Activated naive CD8-positive, alpha-beta T cell treated with anti-CD3 and anti-CD28 coated beads for 36 hours (primary cell): ENCODE measurements at regions not wholly inside any gene's neighbourhood (a gene's known extent, or its start where the extent isn't known, plus 50 kb on each side); places are given as distances from the start of the nearest gene placed in this dataset.

Experiments used
- DNase-seq: peaks from one replicate; pipeline ENCODE4 v3.0.0; 2021
- H3K27ac Mint-ChIP-seq: one replicate; pipeline ENCODE4 v1.8.0; 2022; ENCODE audit warnings: mild to moderate bottlenecking, moderate library complexity, mixed read lengths
- H3K27me3 Mint-ChIP-seq: one replicate; pipeline ENCODE4 v1.8.0; 2022; ENCODE audit warnings: mild to moderate bottlenecking, mixed read lengths
- H3K36me3 Mint-ChIP-seq: one replicate; pipeline ENCODE4 v1.8.0; 2021; ENCODE audit warnings: mild to moderate bottlenecking, mixed read lengths
- H3K4me1 Mint-ChIP-seq: one replicate; pipeline ENCODE4 v1.8.0; 2021; ENCODE audit warnings: mixed read lengths
- H3K4me3 Mint-ChIP-seq: one replicate; pipeline ENCODE4 v1.8.0; 2022; ENCODE audit warnings: mild to moderate bottlenecking, moderate library complexity, mixed read lengths
- H3K9me3 Mint-ChIP-seq: one replicate; pipeline ENCODE4 v1.8.0; 2022; ENCODE audit warnings: mixed read lengths

- Mint-ChIP-seq H3K27ac (no peak overlapping the region), H3K9me3 (peaks cover 5% of the 10 kb centered on the region), H3K4me3 (no peak overlapping the region), H3K4me1 (peaks cover 30% of the 10 kb centered on the region), H3K27me3 (no peaks in the 10 kb centered on the region), H3K36me3 (peaks cover 4% of the 10 kb centered on the region)
- no peak for DNase-seq
These were observed 528.7 kb downstream of the ETS1 start for GRCh38 chr11:128058580-128059208.

DNA sequence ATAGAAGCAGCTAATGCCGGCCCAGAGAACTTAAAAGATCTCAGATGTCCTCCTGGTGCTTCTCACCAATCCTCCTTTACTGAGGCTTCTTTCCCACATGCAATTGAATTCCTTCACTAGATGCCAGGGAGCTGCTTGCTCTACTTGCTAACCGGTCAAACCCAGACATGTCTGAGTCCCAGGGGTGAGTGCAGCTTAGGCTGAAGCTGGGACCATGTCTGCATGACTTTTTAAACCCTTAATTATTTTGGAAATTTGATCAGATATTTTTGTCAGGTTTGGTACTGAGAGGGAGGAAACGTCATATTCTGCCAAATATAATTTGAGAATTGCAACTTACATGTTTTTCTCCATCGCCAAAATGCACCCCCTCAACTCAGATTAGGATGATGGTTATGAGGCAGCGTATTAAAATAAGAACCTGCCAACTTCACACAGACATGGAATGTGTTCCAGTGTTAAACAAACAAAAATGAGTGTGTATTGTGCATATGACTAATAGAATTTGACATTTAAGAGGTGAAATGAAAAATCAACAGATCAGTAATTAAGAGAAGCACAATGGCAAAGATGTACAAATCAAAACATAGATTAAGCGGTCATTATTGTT, 529.5 kb downstream of the ETS1 start:
- no peaks in the 10 kb centered on the region for H3K27me3 Mint-ChIP-seq
- H3K36me3 Mint-ChIP-seq: peaks cover 12% of the 10 kb centered on the region
- peaks cover 38% of the 10 kb centered on the region for H3K4me1 Mint-ChIP-seq
- peaks cover 5% of the 10 kb centered on the region for H3K9me3 Mint-ChIP-seq
- H3K4me3 Mint-ChIP-seq: no peak overlapping the region
- H3K27ac Mint-ChIP-seq: no peak overlapping the region
- no peak for DNase-seq

- Mint-ChIP-seq H3K36me3 (peaks cover 20% of the 10 kb centered on the region), H3K9me3 (peaks cover 9% of the 10 kb centered on the region), H3K4me1 (peaks cover 56% of the 10 kb centered on the region), H3K27ac (no peak overlapping the region), H3K27me3 (no peaks in the 10 kb centered on the region), H3K4me3 (no peak overlapping the region)
- DNase-seq: no peak
These were observed 531.7 kb downstream of the ETS1 start for GRCh38 chr11:128055576-128056217.

DNA sequence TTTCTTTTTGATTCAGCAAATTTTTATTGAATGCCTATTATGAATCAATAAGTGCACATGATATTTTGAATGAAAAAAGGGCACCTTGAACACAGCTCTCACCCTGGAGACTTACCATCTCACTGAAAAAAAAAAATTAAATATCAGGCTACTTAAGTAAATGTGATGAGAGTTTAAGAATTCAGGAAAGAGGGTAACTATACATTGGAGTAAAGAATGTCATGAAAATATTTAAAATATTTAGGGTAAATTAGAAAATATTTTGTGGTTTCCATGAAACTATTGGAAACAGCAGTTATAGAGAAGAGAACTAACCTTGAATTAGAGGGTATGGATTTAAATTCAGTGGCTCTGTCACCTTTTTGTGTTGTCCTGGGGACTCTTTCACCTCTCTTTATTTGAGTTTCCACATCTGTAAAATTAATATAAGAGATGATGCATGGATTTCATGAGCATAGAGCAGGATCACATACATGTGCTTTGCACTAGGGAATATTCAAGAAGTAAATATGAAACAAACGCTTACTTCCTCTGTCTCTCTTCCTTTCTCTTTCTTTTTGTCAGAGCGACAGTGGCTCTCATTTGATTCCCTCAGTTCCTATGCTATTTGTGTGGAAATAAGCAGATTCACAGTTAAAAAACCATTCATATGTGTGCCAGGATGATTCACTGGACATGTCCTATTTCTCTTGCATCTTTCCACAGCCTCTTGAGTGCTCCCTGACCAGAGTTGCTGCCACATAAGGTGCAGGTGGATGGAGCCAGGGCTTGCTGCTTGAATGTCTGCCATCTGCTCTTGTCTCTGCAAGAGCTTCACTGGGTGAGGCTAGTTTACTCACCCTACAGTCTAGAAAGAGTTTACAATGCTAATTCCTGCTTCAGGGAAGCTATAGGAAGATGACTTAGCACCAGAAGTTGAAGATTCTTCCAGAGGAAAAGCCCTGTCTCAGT, 533.1 kb downstream of the ETS1 start:
- Mint-ChIP-seq H3K4me1 (peaks cover 70% of the 10 kb centered on the region), H3K36me3 (peaks cover 23% of the 10 kb centered on the region), H3K4me3 (peak overlapping the region; percentile 73), H3K27ac (peak overlapping the region; percentile 96), H3K9me3 (peaks cover 9% of the 10 kb centered on the region), H3K27me3 (no peaks in the 10 kb centered on the region)
- no peak for DNase-seq

GRCh38 chr11:128052912-128053641, 534.3 kb downstream of the ETS1 start:
- no peak for DNase-seq
- Mint-ChIP-seq H3K36me3 (peaks cover 25% of the 10 kb centered on the region), H3K9me3 (peaks cover 11% of the 10 kb centered on the region), H3K4me1 (peaks cover 77% of the 10 kb centered on the region), H3K27me3 (no peaks in the 10 kb centered on the region), H3K27ac (peak overlapping the region; percentile 96), H3K4me3 (peak overlapping the region; percentile 72)

- Mint-ChIP-seq H3K27ac (no peak overlapping the region), H3K9me3 (peaks cover 20% of the 10 kb centered on the region), H3K4me1 (peaks cover 53% of the 10 kb centered on the region), H3K36me3 (peaks cover 25% of the 10 kb centered on the region), H3K27me3 (no peaks in the 10 kb centered on the region), H3K4me3 (no peak overlapping the region)
- DNase-seq: no peak
These were observed 539.2 kb downstream of the ETS1 start for GRCh38 chr11:128048121-128048520.

DNA sequence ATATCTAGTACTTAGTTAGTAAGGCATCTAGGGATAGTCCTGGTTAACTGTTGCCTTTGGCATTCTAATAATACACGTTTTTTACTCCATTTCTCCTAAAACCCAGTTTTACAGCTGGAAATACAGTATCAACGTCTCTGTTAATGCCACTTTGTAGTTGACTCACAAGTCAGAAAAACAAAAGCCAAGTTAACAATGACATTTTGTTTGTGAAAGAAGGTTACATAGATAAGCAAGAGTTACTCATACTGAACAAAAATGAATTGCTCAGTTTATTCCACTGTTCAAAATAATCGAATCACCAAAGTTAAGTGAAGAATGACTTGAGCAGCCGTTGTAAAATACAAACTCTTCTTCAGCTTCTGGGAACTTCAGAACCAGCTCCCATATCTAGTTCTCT, 540.3 kb downstream of the ETS1 start:
- Mint-ChIP-seq H3K4me1 (peaks cover 50% of the 10 kb centered on the region), H3K4me3 (no peak overlapping the region), H3K27ac (no peak overlapping the region), H3K9me3 (peaks cover 16% of the 10 kb centered on the region), H3K27me3 (no peaks in the 10 kb centered on the region), H3K36me3 (peaks cover 23% of the 10 kb centered on the region)
- no peak for DNase-seq

DNA sequence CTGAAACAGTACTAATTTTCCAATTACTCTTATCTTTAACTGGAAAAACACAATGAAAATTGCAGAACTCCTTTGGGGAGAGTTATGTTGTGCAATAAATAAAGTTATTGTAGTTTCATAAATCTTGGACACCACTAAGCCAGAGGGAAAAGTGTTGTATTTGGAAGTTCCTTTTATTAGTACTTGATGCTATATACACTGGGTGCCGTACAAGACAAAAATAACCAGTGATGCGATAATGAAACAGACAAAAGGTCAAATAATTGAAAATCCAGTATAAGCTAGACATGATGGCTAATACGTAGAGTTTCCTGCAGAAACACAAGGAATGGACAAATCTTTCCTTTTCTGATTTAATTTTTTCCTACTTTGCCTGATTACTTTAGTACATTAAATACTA, 541.1 kb downstream of the ETS1 start:
- no peaks in the 10 kb centered on the region for H3K27me3 Mint-ChIP-seq
- no peak for DNase-seq
- H3K4me3 Mint-ChIP-seq: no peak overlapping the region
- H3K9me3 Mint-ChIP-seq: peaks cover 15% of the 10 kb centered on the region
- H3K27ac Mint-ChIP-seq: no peak overlapping the region
- H3K36me3 Mint-ChIP-seq: peaks cover 19% of the 10 kb centered on the region
- peaks cover 48% of the 10 kb centered on the region for H3K4me1 Mint-ChIP-seq

DNA sequence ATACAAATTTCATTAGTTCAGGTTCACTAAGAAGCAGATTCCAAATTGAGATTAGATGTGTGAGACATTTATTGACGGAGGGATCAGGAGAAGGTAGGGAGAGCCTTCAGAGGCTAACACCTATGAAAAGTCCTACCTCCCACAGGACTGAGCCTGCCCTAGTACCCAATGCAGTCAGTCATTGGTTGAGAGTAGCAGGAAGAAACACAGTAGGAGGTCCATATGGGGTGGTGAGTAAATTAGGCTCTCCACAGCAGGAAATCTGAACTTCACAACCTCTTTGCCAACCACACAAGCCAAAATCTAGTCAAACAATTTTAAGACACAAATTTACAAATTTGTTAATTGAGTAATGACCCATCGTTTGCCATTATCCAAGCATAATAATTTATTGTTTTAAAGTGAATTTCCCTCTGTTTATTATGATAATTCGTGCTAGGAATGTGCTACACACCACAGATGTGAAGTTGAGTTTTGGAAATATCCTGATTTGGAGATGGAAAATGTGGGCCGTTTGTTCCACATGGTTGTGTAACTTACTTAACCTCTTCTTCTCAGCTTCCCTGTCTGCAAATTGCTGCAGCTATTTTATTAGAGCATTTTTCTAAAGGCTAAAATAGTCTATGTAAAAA, 542.1 kb downstream of the ETS1 start:
- Mint-ChIP-seq H3K9me3 (peaks cover 15% of the 10 kb centered on the region), H3K27ac (no peak overlapping the region), H3K36me3 (peaks cover 19% of the 10 kb centered on the region), H3K27me3 (no peaks in the 10 kb centered on the region), H3K4me3 (no peak overlapping the region), H3K4me1 (peaks cover 47% of the 10 kb centered on the region)
- no peak for DNase-seq

DNA sequence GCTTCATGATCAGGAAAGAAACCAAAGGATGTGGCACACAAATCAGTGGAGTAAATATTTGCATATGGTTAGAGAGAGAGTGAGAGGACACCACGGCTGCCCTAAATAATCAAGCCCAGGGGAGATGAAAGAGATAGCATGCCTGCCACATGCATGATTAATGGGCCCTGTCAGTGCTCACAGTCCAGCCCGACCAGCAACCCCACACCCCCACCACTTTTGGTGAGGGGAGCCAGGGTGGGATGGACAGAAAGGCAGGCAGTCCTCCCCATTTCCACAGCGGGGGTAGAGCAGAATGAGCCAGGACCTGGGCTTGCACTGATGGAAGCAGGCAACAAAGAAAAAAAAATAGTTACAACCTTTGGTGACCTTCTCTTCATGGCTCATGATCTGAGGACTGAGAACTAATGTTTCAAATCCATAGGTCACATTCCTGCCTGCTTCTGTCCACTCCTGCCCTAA, 545.0 kb downstream of the ETS1 start:
- peaks cover 46% of the 10 kb centered on the region for H3K4me1 Mint-ChIP-seq
- H3K27ac Mint-ChIP-seq: peak overlapping the region; percentile 9
- H3K9me3 Mint-ChIP-seq: peaks cover 12% of the 10 kb centered on the region
- H3K27me3 Mint-ChIP-seq: no peaks in the 10 kb centered on the region
- DNase-seq: no peak
- peaks cover 18% of the 10 kb centered on the region for H3K36me3 Mint-ChIP-seq
- no peak overlapping the region for H3K4me3 Mint-ChIP-seq

GRCh38 chr11:128040603-128041002, 546.8 kb downstream of the ETS1 start:
- no peak overlapping the region for H3K27ac Mint-ChIP-seq
- no peaks in the 10 kb centered on the region for H3K27me3 Mint-ChIP-seq
- DNase-seq: no peak
- H3K4me1 Mint-ChIP-seq: peaks cover 51% of the 10 kb centered on the region
- peaks cover 12% of the 10 kb centered on the region for H3K9me3 Mint-ChIP-seq
- H3K36me3 Mint-ChIP-seq: peaks cover 18% of the 10 kb centered on the region
- H3K4me3 Mint-ChIP-seq: no peak overlapping the region

DNA sequence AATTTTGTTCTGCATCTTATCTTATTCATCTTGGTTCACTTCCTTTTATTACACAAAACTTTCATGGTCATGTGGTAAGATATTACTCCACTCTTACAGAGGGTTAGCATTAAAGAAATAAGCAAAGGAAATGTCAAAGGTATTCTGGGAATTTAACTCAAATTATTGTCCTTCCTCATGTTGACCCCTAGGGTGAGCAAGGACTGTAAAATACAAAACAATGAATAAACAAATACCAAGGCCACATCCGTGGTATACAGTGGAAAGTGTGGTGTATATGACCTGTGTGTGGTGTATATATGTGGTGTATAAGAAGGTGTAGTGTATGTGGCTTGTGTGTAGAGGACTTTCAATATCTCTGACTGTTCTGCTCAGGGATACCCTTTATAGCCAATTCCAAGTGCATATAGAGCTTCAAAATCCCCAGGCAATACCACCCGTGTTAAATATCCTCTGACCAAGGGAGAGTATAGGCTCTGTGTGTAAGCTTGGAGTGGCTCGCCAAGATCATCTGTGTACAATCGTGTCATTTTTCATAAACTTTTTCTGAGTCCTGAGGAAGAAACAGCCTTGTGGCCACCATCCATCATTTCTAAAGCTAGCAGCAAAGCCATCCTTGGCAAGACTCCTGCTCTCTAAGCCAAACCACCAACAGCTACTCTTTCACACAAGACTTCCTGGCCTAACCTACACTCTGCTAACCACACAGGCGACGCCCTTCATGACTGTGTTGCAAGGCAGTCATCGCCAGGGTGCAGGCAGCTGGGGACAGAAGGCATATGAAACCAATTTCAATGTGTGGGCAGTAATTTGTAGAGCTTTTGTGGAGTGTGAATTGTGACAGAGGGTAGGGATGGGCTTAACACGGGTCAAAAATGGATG, 548.0 kb downstream of the ETS1 start:
- peak overlapping the region; percentile 90 for H3K27ac Mint-ChIP-seq
- peak; percentile 81 for DNase-seq
- H3K4me1 Mint-ChIP-seq: peaks cover 41% of the 10 kb centered on the region
- peak overlapping the region; percentile 40 for H3K4me3 Mint-ChIP-seq
- peaks cover 11% of the 10 kb centered on the region for H3K9me3 Mint-ChIP-seq
- no peaks in the 10 kb centered on the region for H3K27me3 Mint-ChIP-seq
- peaks cover 18% of the 10 kb centered on the region for H3K36me3 Mint-ChIP-seq

DNA sequence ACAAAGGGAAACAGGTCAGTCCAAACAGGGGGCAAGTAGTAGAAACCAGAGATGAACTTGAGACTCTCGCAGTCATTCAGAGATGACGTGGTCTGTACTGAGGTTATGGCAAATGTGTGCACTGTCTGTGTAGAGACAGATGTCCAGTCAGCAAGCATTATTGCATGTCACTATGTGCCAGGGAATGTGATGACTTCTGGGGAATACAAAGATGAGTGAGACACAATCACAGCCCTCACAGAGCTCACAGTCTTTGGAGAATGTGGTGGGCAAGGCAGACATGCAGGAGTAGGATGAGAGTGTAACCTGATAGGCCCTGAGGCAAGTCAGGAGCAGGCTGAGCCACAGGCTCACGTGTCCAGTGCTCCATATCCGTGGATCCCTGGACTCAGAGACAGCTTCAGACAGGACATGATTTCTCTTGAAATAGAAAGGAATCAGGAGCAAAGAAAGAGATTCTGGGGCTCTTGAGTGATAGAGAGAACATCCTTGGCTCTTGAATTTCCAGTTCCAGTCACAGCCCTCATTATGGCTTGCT, 550.7 kb downstream of the ETS1 start:
- peaks cover 40% of the 10 kb centered on the region for H3K4me1 Mint-ChIP-seq
- H3K36me3 Mint-ChIP-seq: peaks cover 5% of the 10 kb centered on the region
- no peak overlapping the region for H3K27ac Mint-ChIP-seq
- no peaks in the 10 kb centered on the region for H3K27me3 Mint-ChIP-seq
- DNase-seq: no peak
- H3K9me3 Mint-ChIP-seq: no peaks in the 10 kb centered on the region
- H3K4me3 Mint-ChIP-seq: no peak overlapping the region
